Hepatocyte (in vitro differentiated cells): ENCODE measurements at regions not wholly inside any gene's neighbourhood (a gene's known extent, or its start where the extent isn't known, plus 50 kb on each side); places are given as distances from the start of the nearest gene placed in this dataset.
"Not testable (repeated sequence)": the region's sequence is repeated elsewhere in the genome, so short reads cannot be mapped to it uniquely, and the experiment has no call there.

Source experiments
- CTCF ChIP-seq: fragments of 200-600 bp; sonication (generic); IDR thresholded peaks from 2 replicates; pipeline ENCODE4 v1.5.1; 2016; ENCODE audit warnings: antibody characterized with exemption, mild to moderate bottlenecking; ENCODE audit not compliant: poor library complexity
- EZH2 ChIP-seq: fragments of 200-600 bp; sonication (generic); IDR thresholded peaks from 2 replicates; pipeline ENCODE4 v1.6.1; 2016; ENCODE audit warnings: antibody characterized with exemption, mild to moderate bottlenecking, borderline replicate concordance

- TF ChIP-seq CTCF, EZH2: not testable (repeated sequence)
Measured at GRCh38 chr5:136546441-136546840, 181.1 kb upstream of the TRPC7 start.
